ENCODE measurements at regions not wholly inside any gene's neighbourhood (a gene's known extent, or its start where the extent isn't known, plus 50 kb on each side); places are given as distances from the start of the nearest gene placed in this dataset.
"Not testable (repeated sequence)": the region's sequence is repeated elsewhere in the genome, so short reads cannot be mapped to it uniquely, and the experiment has no call there.

- not testable (repeated sequence) for TF ChIP-seq EZH2 (IDR thresholded peaks at IDR 0.05; ENCODE audit: insufficient read depth, poor library complexity, severe bottlenecking); EZH2phosphoT487 (IDR thresholded peaks at IDR 0.05; ENCODE audit: insufficient read depth, low read depth)
Observed at GRCh38 chr2:87539151-87539943, 208.5 kb upstream of the PLGLB2 start.
